ENCODE measurements at regions not wholly inside any gene's neighbourhood (a gene's known extent, or its start where the extent isn't known, plus 50 kb on each side); places are given as distances from the start of the nearest gene placed in this dataset.
"Not testable (repeated sequence)": the region's sequence is repeated elsewhere in the genome, so short reads cannot be mapped to it uniquely, and the experiment has no call there.

DNA sequence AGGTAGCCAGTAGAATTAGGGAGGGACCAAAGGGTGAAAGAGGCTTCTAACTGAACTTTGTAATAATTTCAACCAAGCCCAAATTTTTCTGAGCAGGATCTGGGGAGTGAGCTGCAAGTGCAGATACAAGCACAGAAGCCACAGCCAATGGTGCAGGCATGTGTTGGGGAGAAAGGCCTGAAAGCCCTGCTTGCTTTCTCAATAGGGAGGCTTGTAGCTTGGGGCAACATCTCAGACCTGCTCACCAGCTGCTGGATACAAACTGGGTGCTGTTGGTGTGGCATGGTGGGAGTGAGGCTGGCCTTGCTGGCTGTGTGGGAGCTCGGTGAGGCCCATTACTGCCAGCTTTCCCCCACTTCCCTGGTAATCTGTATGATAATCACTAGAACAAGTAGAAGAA lies 688.5 kb upstream of the SEMA3D start:
- DNase-seq = no peak

- no peak for DNase-seq
Observed at GRCh38 chr7:85866540-85866939, 679.7 kb upstream of the SEMA3D start.

GRCh38 chr7:85851571-85852193 lies 664.8 kb upstream of the SEMA3D start:
- no peak for DNase-seq

DNA sequence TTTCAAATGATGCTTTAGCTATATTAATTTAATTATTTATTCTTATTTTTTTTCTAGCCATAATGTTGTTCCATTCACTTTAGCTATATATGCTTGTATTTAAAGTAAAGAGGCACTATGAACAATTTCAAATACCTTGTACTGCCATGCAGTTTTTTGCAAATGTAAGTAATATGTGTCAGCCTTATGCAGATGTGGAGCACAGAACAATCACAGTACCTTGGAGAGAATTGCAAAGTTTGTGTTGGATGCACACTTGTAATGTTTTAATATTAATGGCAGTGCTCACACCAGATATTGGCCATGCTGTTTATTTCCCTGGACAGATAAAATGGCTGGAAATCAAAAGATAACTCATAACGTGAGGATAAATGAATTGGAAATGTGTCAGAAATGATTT lies 663.5 kb upstream of the SEMA3D start:
- no peak for DNase-seq

DNA sequence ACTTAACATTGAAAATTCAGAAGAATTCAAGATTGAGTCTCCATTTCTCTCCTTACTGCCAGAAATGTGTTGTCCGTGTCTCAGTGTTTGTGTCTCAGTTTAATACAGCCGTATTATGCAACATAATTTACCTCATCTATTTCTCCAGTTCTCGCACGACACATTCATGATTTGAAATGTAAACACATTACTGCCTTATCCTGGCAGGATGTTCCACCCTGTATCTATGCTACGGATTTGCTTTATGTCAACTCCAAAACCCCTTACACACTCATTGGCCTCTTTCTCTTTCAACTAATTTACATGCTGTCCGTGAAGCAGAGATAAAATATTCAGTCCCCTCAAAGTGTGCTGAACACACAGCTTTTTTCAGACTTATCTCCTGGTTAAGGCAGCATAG lies 653.7 kb upstream of the SEMA3D start:
- no peak for DNase-seq

GRCh38 chr7:85833066-85833465 lies 646.2 kb upstream of the SEMA3D start:
- DNase-seq = no peak

DNA sequence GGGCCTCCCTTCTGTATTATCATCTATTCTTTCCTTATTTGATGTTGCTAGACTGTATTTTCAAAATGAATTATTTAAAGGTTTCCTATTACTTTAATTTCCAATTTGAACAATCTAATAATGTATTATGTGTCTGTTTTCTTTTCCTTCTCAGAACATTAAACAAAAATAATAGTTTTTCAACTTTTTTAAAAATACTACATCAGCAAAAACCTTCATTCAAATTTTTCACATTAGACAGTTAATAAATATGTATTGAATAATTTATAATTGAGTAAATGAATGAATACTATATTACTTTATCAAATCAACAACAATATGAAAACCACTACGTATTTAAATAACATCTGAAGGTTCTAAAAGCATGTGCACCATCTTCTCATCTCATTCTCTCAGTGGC lies 644.1 kb upstream of the SEMA3D start:
- DNase-seq = no peak

GRCh38 chr7:85829817-85830432 lies 643.1 kb upstream of the SEMA3D start:
- DNase-seq = no peak

DNA sequence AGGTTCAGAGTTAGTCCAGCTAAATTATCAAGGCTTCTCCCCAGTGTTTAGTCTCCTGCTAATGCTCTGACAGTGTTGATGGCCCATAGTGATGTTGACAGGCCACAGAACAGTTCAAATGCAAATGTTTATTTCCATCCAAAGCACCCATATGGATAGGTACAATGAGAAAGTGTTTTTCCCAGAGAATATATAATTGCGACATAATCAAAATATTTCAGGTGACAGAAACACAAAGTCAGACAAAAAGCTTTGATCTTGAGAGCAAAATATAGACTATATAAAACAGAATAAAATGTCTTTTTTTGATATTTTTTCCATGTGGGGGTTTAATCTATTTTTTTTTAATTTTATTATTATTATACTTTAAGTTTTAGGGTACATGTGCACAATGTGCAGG lies 642.3 kb upstream of the SEMA3D start:
- DNase-seq = no peak

GRCh38 chr7:85828614-85829013 lies 641.8 kb upstream of the SEMA3D start:
- DNase-seq = no peak

DNA sequence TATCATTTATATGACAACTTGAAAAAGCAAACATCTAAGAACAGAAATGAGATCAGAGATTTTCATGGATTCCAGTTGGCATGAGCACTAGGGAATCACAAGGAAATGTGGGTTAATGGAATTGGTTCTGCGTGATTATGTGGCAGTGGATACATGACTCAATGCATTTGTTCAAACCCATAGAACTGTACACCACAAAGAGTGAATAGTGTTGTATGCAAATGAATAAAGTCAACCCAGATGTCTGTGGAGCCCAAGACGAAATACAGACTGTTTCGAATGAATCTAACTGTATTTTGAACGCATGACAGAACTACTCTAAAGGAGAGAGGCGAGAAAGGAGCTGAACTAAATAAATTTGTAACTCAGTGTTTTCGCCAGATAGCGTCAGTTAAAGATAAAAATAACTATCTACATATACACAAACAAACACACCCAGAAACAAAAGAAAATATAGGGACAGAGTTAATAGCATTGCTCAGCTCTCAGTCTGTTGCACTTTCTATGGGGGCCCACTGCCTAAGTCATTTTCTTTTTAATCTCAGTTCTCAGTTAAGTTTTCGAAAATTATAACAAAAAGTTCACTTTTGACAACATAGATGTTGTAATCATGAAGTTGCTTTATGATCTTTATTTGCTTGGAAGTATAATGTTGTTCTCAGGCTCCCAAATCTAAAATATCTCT lies 636.7 kb upstream of the SEMA3D start:
- no peak for DNase-seq

DNA sequence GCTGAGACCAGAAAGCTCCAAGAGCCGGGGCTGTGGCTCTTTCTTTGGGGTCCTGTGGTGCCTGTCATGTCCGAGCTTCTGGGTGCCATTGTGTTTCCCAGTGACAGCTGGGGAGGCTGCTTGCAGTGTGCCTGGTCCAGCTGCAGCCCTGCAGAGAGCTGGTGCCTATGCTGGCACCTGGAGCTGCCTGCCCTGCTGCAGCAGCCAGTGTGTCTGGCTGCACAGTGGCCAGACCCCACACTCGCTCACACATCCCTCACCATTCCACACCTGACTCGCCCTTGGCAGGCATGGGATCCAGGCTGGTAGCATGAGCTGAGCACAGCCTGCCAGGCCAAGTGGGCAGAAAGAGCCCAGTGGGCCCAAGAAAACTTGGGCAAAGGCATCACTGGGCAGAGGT lies 635.1 kb upstream of the SEMA3D start:
- DNase-seq = no peak

GRCh38 chr7:85820702-85821443 lies 634.0 kb upstream of the SEMA3D start:
- DNase-seq = no peak

DNA sequence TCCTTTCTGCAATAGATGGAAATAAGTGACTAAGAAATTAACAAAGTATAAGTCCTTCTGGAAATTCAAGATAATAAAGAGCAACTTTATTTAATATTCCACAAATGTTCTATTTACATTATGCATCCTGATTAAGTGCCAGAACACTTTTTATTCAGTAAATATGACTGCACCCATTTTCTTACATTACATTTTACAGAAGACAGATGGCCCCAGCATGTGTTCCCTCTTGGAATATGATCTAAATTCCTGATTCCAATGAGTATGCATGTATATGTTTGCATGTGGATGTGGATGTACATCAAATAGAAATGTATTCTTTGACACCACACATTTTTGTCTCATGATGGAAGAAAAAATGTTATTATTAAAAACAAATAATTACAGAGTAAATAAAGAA lies 628.7 kb upstream of the SEMA3D start:
- DNase-seq = no peak

- no peak for DNase-seq
Observed at GRCh38 chr7:85806321-85806720, 619.5 kb upstream of the SEMA3D start.

- no peak for DNase-seq
Observed at GRCh38 chr7:85805656-85806055, 618.8 kb upstream of the SEMA3D start.

DNA sequence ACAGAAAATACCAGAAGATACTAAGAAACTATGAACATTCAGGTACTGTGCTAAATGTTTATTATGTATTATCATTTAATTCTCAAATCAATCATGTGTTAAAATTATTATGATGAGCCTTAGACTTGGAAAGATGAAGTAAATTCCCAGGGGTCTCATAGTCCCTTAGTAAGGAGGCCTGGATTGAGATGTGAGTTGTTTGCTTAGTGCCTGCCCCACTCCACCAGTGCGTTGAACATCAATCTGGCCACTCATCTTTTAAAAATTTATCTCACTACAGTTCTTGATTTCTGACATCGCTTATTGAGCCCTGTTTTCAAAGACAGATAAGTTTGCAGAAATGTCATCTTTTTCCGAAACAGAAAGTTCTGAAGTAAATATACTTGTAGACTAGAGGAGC lies 618.4 kb upstream of the SEMA3D start:
- DNase-seq = no peak

DNA sequence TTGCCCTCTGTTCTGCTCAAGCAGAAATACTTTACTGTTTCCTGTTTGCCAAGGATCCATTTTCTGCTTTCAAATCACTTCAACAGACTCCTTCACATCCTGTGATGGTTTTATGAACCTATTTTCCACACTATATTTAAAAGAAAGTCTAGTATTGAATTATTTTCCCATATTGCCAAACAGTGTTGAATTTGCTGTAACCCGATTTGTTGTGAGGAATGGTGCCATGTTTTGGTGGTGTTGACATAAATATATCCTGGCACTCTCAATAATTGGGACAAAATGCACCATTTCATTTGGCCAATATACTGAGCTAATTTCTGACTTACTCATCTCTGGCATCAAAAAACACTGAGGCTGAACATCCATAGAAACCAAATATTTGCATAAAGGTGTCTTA lies 615.4 kb upstream of the SEMA3D start:
- DNase-seq = no peak

GRCh38 chr7:85796956-85797355 lies 610.1 kb upstream of the SEMA3D start:
- no peak for DNase-seq

DNA sequence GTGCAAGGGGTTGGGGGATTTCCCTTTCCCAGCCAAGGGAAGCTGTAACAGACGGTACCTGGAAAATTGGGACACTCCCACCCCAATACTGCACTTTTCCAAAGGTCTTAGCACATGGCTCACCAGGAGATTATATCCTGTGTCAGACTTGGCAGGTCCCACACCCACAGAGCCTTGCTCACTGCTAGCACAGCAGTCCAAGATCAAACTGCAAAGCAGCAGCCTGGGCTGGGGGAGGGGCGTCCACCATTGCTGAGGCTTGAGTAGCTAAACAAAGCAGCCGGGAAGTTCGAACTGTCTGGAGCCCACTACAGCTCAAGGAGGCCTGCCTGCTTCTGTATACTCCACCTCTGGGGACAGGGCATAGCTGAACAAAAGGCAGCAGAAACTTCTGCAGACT lies 604.2 kb upstream of the SEMA3D start:
- not testable (repeated sequence) for DNase-seq

DNA sequence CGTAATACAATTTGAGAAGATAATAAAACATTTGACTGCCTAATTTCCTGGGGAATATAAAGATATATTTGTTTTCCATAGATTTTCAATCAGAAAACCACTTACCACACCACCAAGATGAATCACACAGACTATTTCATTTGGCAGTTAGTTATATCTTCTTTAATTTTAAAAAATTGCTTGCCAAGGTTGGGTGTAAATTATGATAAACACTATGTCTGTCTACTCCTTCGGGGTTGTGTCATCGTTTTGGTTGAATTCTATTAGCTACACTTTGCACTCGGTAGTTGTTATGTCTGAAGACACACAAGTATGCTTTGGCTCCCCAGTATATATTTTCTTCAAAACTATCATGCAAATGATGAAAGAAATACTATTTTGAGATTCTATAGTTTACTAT lies 594.8 kb upstream of the SEMA3D start:
- DNase-seq = no peak

GRCh38 chr7:85776691-85777345 lies 590.0 kb upstream of the SEMA3D start:
- no peak for DNase-seq

- no peak for DNase-seq
Observed at GRCh38 chr7:85775431-85775830, 588.6 kb upstream of the SEMA3D start.

Data from right forelimb (tissue), 1 donor.